Choroid plexus epithelial cell (primary cell): ENCODE measurements at regions not wholly inside any gene's neighbourhood (a gene's known extent, or its start where the extent isn't known, plus 50 kb on each side); places are given as distances from the start of the nearest gene placed in this dataset.

Experiments
- DNase-seq: peaks from one replicate; pipeline ENCODE4 v3.0.0-alpha.2; 2010; ENCODE audit warnings: low read depth
- H3K4me3 ChIP-seq: 2 replicates; pipeline ENCODE4 v1.5.1; 2011; ENCODE audit warnings: low read depth, mild to moderate bottlenecking, control low read depth, low read length, moderate library complexity
- TF ChIP-seq, protein P1 (sequence below): conservative IDR thresholded peaks from 2 replicates; pipeline ENCODE4 v1.5.1; 2011; ENCODE audit warnings: low read depth, mild to moderate bottlenecking, control low read depth, inconsistent platforms, low read length, moderate library complexity

DNA sequence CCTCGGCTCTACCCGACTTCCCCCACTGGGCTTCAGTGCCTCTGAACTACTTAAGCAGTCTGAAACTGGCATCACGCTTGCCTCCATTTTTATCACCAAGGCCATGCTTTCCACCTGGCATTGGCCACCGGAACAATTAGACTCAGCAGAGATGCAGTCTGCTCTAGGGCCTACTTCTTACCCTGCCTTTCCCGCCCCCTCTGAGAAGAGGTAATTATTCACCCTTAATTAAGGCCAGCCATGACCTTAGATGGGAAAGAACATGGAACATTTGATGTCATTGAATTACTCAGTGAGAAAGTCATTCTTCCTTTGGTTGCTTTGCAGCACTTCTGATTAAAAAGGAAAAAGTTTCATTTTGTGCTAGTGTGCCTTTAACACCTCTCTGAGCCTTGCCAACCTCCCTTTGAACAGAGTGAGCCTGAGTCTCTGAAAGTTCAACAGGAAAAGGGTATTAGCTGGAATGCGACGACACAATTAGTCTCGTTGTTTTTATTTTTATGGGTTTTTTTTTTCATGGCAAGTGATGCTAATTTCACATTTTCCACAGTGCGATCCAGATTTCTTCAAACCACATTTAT is 60.9 kb upstream of the TNRC6A start:
- DNase-seq = peak; percentile 28
- TF ChIP-seq, protein P1, sequence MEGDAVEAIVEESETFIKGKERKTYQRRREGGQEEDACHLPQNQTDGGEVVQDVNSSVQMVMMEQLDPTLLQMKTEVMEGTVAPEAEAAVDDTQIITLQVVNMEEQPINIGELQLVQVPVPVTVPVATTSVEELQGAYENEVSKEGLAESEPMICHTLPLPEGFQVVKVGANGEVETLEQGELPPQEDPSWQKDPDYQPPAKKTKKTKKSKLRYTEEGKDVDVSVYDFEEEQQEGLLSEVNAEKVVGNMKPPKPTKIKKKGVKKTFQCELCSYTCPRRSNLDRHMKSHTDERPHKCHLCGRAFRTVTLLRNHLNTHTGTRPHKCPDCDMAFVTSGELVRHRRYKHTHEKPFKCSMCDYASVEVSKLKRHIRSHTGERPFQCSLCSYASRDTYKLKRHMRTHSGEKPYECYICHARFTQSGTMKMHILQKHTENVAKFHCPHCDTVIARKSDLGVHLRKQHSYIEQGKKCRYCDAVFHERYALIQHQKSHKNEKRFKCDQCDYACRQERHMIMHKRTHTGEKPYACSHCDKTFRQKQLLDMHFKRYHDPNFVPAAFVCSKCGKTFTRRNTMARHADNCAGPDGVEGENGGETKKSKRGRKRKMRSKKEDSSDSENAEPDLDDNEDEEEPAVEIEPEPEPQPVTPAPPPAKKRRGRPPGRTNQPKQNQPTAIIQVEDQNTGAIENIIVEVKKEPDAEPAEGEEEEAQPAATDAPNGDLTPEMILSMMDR = no peak
- no peak overlapping the region for H3K4me3 ChIP-seq

- DNase-seq = peak; percentile 89
These were observed 58.6 kb upstream of the TNRC6A start for GRCh38 chr16:24670623-24671454.

DNA sequence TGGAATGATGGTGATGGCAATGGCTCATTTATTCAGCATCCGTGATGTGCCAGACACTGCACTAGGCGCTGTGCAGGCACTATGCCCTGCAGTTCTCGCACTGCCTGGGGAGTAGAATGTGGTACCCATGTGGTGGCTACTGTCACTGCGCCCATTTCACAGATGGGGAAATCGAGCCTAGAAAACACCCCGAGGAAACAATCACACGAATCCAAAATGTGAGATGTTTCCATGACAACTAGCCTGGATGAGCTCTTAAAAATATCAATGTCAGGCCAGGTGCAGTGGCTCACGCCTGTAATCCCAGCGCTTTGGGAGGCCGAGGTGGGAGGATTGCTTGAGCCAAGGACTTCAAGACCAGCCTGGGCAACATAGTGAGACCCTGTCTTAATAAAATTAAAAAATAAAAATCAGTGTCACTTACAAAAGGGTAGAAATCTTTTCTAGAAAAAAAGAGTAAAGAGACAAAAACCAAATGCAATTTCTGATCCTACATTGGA is 57.9 kb upstream of the TNRC6A start:
- H3K4me3 ChIP-seq = no peak overlapping the region
- no peak for DNase-seq
- TF ChIP-seq, protein P1 = peak; percentile 1

More at GRCh38 chr16:24670623-24671454, 58.6 kb upstream of the TNRC6A start:
- no peak overlapping the region for H3K4me3 ChIP-seq
- TF ChIP-seq, protein P1 = no peak

GRCh38 chr16:24673155-24673554 is 56.3 kb upstream of the TNRC6A start:
- no peak for DNase-seq
- TF ChIP-seq, protein P1 = no peak
- H3K4me3 ChIP-seq = no peak overlapping the region

- DNase-seq = no peak
- no peak overlapping the region for H3K4me3 ChIP-seq
These were observed 54.6 kb upstream of the TNRC6A start for GRCh38 chr16:24674877-24675276.

DNA sequence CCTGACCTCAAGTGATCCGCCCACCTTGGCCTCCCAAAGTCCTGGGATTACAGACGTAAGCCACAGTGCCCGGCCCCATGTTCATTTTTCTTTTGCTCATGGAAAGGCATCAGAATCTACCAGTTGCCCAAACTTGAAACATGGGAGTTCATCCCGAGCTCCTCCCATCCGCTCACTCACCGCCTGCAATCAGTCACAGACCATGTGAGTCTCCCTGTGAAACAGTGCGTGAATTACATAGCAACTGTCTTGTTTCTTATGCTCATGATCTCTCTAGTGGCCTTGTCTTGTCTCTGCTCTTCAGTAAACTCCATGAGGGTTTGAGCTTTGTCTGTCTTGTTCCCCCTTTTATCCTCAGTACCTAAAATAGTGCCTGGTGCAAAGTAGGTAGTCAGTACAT is 52.1 kb upstream of the TNRC6A start:
- no peak overlapping the region for H3K4me3 ChIP-seq
- TF ChIP-seq, protein P1 = no peak
- DNase-seq = no peak

More at GRCh38 chr16:24674877-24675276, 54.6 kb upstream of the TNRC6A start:
- TF ChIP-seq, protein P1 = no peak
